HEK293 (cell line): ENCODE measurements at regions not wholly inside any gene's neighbourhood (a gene's known extent, or its start where the extent isn't known, plus 50 kb on each side); places are given as distances from the start of the nearest gene placed in this dataset.

Experiments used
- CTCF ChIA-PET: fragments of 350-600 bp; formaldehyde crosslinking; extraction: SDS; loops from one replicate; lab custom pipeline; 2021; ENCODE audit warnings: antibody characterized with exemption; lab: Yijun Ruan, JAX
- POLR2A ChIA-PET: fragments of 300-600 bp; formaldehyde crosslinking; extraction: SDS; loops from one replicate; lab custom pipeline; 2020; ENCODE audit warnings: antibody characterized with exemption, inconsistent platforms; lab: Yijun Ruan, JAX
- H3K27ac ChIP-seq: fragments of 200-500 bp; sonication (Bioruptor generic); 2 replicates; pipeline ENCODE4 v1.5.1; 2014; ENCODE audit warnings: low read depth, low read length, control low read depth, inconsistent platforms; ENCODE audit errors: extremely low read depth
- H3K36me3 ChIP-seq, 2 experiments: fragments of 200-500 bp in 1 of 2; sonication (Bioruptor generic) in 1 of 2; 1 replicate in 1 of 2; 2 replicates in 1 of 2; pipeline ENCODE4 v1.5.1; 2014 to 2017; ENCODE audit warnings: inconsistent platforms in 2 of 2, low read length in 2 of 2; ENCODE audit not compliant: control insufficient read depth in 2 of 2, insufficient read depth in 1 of 2
- H3K4me1 ChIP-seq: fragments of 200-500 bp; sonication (Bioruptor generic); 2 replicates; pipeline ENCODE4 v1.5.1; 2014; ENCODE audit warnings: mild to moderate bottlenecking, low read length, inconsistent platforms; ENCODE audit not compliant: control insufficient read depth, insufficient read depth
- H3K4me3 ChIP-seq: 2 replicates; pipeline ENCODE4 v1.5.1; 2011; ENCODE audit warnings: low read depth, mild to moderate bottlenecking, control low read depth, low read length, moderate library complexity
- H3K9me3 ChIP-seq: fragments of 200-500 bp; sonication (Bioruptor generic); 2 replicates; pipeline ENCODE4 v1.5.1; 2014; ENCODE audit warnings: low read depth, low read length, inconsistent platforms; ENCODE audit not compliant: control insufficient read depth, insufficient read depth
- KLF10 ChIP-seq: fragments of 450-650 bp; IDR thresholded peaks from 2 replicates; pipeline ENCODE4 v1.5.1; 2018; ENCODE audit warnings: missing biosample characterization, mild to moderate bottlenecking, missing genetic modification characterization
- MYNN ChIP-seq: fragments of 450-650 bp; formaldehyde crosslinking; IDR thresholded peaks from 2 replicates; pipeline ENCODE4 v1.5.1; 2016; ENCODE audit warnings: missing biosample characterization, missing genetic modification characterization, borderline replicate concordance
- SCRT2 ChIP-seq: fragments of 450-650 bp; formaldehyde crosslinking; IDR thresholded peaks from 2 replicates; pipeline ENCODE4 v1.5.1; 2016; ENCODE audit warnings: missing biosample characterization, missing genetic modification characterization
- YY2 ChIP-seq: fragments of 450-650 bp; formaldehyde crosslinking; IDR thresholded peaks from 2 replicates; pipeline ENCODE4 v1.5.1; 2016; ENCODE audit warnings: missing biosample characterization, missing genetic modification characterization
- ZBTB1 ChIP-seq: fragments of 450-650 bp; formaldehyde crosslinking; IDR thresholded peaks from 2 replicates; pipeline ENCODE4 v1.5.1; 2016; ENCODE audit warnings: missing biosample characterization, missing genetic modification characterization
- ZBTB21 ChIP-seq: fragments of 450-650 bp; formaldehyde crosslinking; IDR thresholded peaks from 2 replicates; pipeline ENCODE4 v1.5.1; 2017; ENCODE audit warnings: missing biosample characterization, missing genetic modification characterization
- ZFHX2 ChIP-seq: fragments of 450-650 bp; formaldehyde crosslinking; conservative IDR thresholded peaks from 2 replicates; pipeline ENCODE4 v1.5.1; 2016; ENCODE audit warnings: missing biosample characterization, missing genetic modification characterization
- ZFP37 ChIP-seq: fragments of 450-650 bp; formaldehyde crosslinking; IDR thresholded peaks from 2 replicates; pipeline ENCODE4 v1.5.1; 2016; ENCODE audit warnings: missing biosample characterization, missing genetic modification characterization
- ZIC2 ChIP-seq: fragments of 450-650 bp; formaldehyde crosslinking; IDR thresholded peaks from 2 replicates; pipeline ENCODE4 v1.5.1; 2016; ENCODE audit warnings: missing biosample characterization, missing genetic modification characterization
- ZNF114 ChIP-seq: fragments of 450-650 bp; formaldehyde crosslinking; IDR thresholded peaks from 2 replicates; pipeline ENCODE4 v1.5.0; 2017; ENCODE audit warnings: missing biosample characterization, missing genetic modification characterization
- ZNF133 ChIP-seq: fragments of 450-650 bp; formaldehyde crosslinking; IDR thresholded peaks from 2 replicates; pipeline ENCODE4 v1.5.1; 2016; ENCODE audit warnings: missing biosample characterization, missing genetic modification characterization
- ZNF155 ChIP-seq: fragments of 450-650 bp; formaldehyde crosslinking; IDR thresholded peaks from 2 replicates; pipeline ENCODE4 v1.5.1; 2016; ENCODE audit warnings: missing biosample characterization, missing genetic modification characterization
- ZNF157 ChIP-seq: fragments of 450-650 bp; formaldehyde crosslinking; IDR thresholded peaks from 2 replicates; pipeline ENCODE4 v1.5.1; 2016; ENCODE audit warnings: missing biosample characterization, missing genetic modification characterization
- ZNF19 ChIP-seq: fragments of 450-650 bp; formaldehyde crosslinking; IDR thresholded peaks from 2 replicates; pipeline ENCODE4; 2016; ENCODE audit warnings: missing biosample characterization, missing genetic modification characterization, low read depth
- ZNF433 ChIP-seq: fragments of 450-650 bp; formaldehyde crosslinking; IDR thresholded peaks from 2 replicates; pipeline ENCODE4 v1.5.1; 2016; ENCODE audit warnings: missing biosample characterization, missing genetic modification characterization, low read depth
- ZNF48 ChIP-seq: fragments of 450-650 bp; formaldehyde crosslinking; IDR thresholded peaks from 2 replicates; pipeline ENCODE4 v1.5.1; 2016; ENCODE audit warnings: missing biosample characterization, missing genetic modification characterization
- ZNF561 ChIP-seq: fragments of 450-650 bp; IDR thresholded peaks from 2 replicates; pipeline ENCODE4 v1.5.1; 2018; ENCODE audit warnings: missing biosample characterization, missing genetic modification characterization, borderline replicate concordance
- ZNF791 ChIP-seq: fragments of 450-650 bp; formaldehyde crosslinking; IDR thresholded peaks from 2 replicates; pipeline ENCODE4 v1.5.1; 2016; ENCODE audit warnings: missing biosample characterization, missing genetic modification characterization
- ZSCAN16 ChIP-seq: fragments of 450-650 bp; formaldehyde crosslinking; IDR thresholded peaks from 2 replicates; pipeline ENCODE4 v1.5.1; 2016; ENCODE audit warnings: missing biosample characterization, missing genetic modification characterization
- TF ChIP-seq, protein P1 (sequence below): sonication (generic); formaldehyde crosslinking; IDR thresholded peaks from 2 replicates; pipeline ENCODE4 v1.8.1; 2022; ENCODE audit warnings: mild to moderate bottlenecking, moderate library complexity, missing genetic modification reagents
- TF ChIP-seq, protein P2 (sequence below): fragments of 450-650 bp; formaldehyde crosslinking; IDR thresholded peaks from 2 replicates; pipeline ENCODE4 v1.5.1; 2016; ENCODE audit warnings: missing biosample characterization, missing genetic modification characterization
- TF ChIP-seq, protein P3 (sequence below): fragments of 450-650 bp; formaldehyde crosslinking; IDR thresholded peaks from 2 replicates; pipeline ENCODE4 v1.5.1; 2016; ENCODE audit warnings: missing biosample characterization, missing genetic modification characterization
- TF ChIP-seq, protein P4 (sequence below): fragments of 450-650 bp; formaldehyde crosslinking; IDR thresholded peaks from 2 replicates; pipeline ENCODE4 v1.5.1; 2016; ENCODE audit warnings: missing biosample characterization, missing genetic modification characterization

DNA sequence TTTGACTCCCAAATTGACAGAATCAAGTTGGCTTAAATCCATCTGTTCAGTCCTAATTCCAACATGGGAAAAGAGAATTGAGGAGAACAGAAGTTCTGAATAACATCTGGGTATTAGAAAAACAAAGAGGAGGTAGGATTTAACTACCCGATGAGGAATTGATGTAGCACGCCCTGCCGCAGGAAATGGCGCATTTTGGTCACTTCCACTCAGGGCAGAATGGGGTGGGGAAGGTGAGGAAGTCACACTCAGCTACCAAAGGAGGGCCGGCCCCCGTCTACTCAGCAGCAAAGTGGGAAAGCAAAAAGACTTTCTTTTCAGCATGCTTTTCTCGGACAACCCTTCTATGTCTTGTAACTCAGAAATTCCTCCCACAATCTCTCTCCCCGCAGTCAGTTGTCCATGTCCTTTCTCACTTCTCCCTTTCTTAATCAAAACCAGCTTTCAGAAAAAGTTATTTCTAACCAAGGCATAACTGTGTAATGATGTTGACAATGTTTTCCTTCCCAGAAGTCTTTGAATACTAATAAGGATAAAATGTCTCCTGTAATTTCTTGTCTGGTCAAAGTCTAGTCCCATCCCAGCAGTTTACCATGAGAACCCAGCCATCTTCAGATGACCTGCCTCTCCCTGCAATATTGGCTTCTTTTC is 60.5 kb upstream of the SIPA1L2 start:
- POLR2A ChIA-PET: no interaction called here

DNA sequence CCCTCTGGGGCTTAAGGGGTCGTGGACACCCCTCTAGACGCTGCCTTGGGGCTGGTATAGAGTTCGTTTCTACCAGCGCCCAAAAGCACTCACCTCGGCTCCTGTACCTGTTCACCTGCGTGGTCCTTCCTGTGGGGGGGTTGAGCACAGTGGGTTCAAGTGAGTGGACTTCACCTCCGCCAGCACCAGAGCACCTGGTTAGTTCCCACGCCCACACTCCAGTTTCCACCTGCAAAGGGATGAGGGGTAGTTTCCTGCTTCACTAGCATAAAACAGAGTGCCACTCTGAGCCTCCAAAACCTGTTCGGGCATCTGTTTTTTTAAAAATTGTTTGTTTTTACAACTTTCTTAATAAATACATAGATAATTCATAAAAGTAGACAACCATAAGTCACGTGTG is 64.5 kb upstream of the SIPA1L2 start:
- Histone ChIP-seq H3K9me3 (no peaks in the 10 kb centered on the region), H3K4me1 (no peaks in the 10 kb centered on the region), H3K4me3 (no peak overlapping the region), H3K27ac (no peak overlapping the region), H3K36me3 (no peaks in the 10 kb centered on the region)
- TF ChIP-seq, protein P1, sequence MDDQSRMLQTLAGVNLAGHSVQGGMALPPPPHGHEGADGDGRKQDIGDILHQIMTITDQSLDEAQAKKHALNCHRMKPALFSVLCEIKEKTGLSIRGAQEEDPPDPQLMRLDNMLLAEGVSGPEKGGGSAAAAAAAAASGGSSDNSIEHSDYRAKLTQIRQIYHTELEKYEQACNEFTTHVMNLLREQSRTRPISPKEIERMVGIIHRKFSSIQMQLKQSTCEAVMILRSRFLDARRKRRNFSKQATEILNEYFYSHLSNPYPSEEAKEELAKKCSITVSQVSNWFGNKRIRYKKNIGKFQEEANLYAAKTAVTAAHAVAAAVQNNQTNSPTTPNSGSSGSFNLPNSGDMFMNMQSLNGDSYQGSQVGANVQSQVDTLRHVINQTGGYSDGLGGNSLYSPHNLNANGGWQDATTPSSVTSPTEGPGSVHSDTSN (CRISPR knock-in tag): no peak
- TF ChIP-seq ZBTB1 (tag by site-specific recombination) (no peak), KLF10 (tag by site-specific recombination) (no peak), ZNF133 (tag by site-specific recombination) (no peak), ZBTB21 (tag by site-specific recombination) (no peak), ZIC2 (tag by site-specific recombination) (no peak), ZFP37 (tag by site-specific recombination) (no peak), ZFHX2 (tag by site-specific recombination) (no peak), ZNF433 (no peak)
- TF ChIP-seq, protein P2, sequence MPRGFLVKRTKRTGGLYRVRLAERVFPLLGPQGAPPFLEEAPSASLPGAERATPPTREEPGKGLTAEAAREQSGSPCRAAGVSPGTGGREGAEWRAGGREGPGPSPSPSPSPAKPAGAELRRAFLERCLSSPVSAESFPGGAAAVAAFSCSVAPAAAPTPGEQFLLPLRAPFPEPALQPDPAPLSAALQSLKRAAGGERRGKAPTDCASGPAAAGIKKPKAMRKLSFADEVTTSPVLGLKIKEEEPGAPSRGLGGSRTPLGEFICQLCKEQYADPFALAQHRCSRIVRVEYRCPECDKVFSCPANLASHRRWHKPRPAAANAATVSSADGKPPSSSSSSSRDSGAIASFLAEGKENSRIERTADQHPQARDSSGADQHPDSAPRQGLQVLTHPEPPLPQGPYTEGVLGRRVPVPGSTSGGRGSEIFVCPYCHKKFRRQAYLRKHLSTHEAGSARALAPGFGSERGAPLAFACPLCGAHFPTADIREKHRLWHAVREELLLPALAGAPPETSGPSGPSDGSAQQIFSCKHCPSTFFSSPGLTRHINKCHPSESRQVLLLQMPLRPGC: no peak
- POLR2A ChIA-PET: no interaction called here
- CTCF ChIA-PET: no interaction called here

More for the DNA sequence above, 60.5 kb upstream of the SIPA1L2 start:
- H3K4me3 ChIP-seq: no peak overlapping the region
- no peaks in the 10 kb centered on the region for H3K36me3 ChIP-seq
- CTCF ChIA-PET: interaction anchor here (1.3 kb wide), 1 partner anchor 13 kb away, joined by 4 read pairs; no protein-coding TSS in a partner anchor
- TF ChIP-seq SCRT2: no peak
- no peak for TF ChIP-seq ZNF157 (tag by site-specific recombination)
- no peak for TF ChIP-seq ZNF48
- TF ChIP-seq, protein P3, sequence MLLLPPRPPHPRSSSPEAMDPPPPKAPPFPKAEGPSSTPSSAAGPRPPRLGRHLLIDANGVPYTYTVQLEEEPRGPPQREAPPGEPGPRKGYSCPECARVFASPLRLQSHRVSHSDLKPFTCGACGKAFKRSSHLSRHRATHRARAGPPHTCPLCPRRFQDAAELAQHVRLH (tag by site-specific recombination): no peak
- TF ChIP-seq ZSCAN16 (tag by site-specific recombination): no peak
- no peak for TF ChIP-seq YY2 (tag by site-specific recombination)
- TF ChIP-seq, protein P4, sequence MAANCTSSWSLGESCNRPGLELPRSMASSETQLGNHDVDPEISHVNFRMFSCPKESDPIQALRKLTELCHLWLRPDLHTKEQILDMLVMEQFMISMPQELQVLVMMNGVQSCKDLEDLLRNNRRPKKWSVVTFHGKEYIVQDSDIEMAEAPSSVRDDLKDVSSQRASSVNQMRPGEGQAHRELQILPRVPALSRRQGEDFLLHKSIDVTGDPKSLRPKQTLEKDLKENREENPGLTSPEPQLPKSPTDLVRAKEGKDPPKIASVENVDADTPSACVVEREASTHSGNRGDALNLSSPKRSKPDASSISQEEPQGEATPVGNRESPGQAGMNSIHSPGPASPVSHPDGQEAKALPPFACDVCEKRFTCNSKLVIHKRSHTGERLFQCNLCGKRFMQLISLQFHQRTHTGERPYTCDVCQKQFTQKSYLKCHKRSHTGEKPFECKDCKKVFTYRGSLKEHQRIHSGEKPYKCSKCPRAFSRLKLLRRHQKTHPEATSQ: no peak
- TF ChIP-seq ZNF114 (tag by site-specific recombination): no peak
- TF ChIP-seq MYNN: no peak
- TF ChIP-seq ZNF19: no peak
- no peak for TF ChIP-seq ZNF561 (tag by site-specific recombination)
- TF ChIP-seq ZNF155 (tag by site-specific recombination): no peak
- no peak for TF ChIP-seq ZNF791 (tag by site-specific recombination)
- TF ChIP-seq, all 188 proteins: peak for 0
- Histone ChIP-seq H3K27ac (no peak overlapping the region), H3K9me3 (no peaks in the 10 kb centered on the region), H3K4me1 (no peaks in the 10 kb centered on the region)
